ENCODE measurements at regions not wholly inside any gene's neighbourhood (a gene's known extent, or its start where the extent isn't known, plus 50 kb on each side); places are given as distances from the start of the nearest gene placed in this dataset.

DNA sequence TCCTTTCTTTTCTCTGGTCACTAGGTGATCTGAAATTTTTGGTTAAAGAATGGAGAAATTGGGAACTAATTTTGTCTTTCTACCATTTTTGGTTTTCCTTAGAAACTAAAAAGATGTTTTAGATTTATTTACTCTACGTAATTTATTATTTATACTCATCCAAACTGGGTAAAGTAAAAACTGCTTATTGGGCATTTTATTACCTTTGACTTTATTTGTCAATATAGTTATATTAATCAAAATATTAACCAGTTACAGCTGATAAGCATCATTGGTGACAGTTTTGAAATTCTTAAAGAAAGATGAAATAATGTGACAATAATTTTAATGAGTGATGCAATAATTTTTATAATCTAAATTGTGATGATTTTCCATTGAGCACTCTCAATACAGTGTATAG, 502.0 kb upstream of the RAG2 start:
- no peak for DNase-seq

DNA sequence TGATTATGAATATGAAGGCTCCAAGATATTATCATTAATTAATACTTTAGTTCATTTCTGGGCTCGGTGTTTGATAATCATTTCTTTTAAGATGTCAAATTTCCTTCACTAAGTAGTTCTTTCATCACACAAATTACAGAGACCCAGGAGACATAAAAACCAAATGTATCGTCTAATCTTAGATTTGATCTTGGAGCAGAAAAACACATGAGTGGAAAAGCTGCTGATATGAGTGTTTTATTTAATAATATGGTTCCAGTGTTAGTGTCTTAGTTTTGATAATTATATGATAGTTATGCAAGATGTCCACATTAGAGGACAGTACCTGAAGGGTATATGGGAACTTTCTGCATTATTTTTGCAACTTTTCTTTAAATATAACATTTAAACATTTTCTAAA, 494.5 kb upstream of the RAG2 start:
- DNase-seq, result no peak

DNA sequence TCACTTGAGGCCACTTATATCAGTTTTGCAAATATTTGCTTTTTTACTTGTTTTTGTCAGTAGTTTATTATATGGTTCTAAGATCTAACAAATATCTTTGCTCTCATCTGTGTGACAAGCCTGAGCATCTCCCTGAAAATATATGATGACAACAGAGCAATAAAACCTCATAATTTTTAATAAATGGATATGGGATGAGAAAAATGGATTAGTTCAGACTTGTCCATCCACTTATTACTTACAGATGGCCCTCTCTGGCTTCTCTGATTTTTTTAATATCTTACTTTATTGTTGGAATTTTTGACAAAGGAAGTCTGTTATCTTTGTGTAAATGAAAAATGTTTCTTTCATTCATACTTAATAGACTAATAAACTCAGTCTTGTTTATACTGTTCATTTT, 491.4 kb upstream of the RAG2 start:
- no peak for DNase-seq

DNA sequence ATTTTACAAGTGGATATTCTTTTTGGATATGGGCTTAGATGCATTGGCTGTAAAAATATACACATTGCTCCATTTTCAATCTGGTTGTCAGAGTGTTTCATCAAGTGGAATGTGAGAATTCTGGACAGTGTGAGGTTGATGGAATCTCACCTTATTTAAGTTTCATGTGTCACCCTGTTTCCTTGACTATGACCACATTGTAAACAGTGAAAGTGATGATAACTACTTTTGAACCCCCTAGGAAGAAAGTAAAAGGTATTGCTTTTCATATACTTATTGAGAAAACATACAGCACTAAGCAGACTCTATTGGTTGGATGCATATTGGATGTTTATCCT, 490.5 kb upstream of the RAG2 start:
- no peak for DNase-seq

DNA sequence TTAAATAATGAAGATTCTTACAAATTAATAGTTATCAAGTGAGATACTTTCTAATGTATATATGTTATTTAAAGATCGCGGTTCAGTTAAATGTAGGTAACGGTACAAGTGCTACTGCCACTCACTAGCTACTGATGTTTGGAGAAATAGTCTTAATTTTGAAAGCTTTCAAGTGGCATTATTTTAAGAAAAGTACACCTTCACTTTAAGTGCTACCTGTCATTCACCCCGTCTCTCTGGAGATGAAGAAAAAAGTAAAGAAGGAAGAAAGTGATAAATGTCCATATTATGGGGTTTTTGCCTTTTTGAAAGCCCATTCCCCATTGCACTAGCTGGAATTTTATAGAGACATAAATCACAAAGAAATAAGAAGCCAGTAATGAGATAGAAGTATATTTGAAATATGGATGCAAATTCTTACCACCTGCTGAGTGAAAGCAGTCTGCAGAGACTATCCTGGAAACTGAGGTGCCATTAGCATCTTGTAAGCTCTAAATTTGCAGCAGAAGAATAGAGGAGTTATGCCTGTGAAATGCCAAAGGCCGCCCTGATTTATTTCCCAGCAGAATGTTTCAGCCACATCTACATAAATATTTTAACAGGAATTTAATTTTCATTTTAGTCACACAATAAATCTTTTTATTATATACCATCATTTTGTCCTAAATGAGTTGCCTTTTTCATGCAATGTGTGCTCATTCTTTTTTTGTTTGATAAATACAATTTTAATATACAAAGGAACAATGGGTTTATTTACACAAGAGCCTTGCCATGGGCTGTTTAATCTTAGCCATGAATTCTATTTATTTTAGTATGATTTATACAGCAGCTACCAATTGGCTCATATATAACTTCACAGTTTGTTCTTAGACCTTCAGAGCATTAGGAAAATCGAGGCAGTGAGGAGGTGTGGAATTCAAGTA, 489.9 kb upstream of the RAG2 start:
- DNase-seq, result no peak

DNA sequence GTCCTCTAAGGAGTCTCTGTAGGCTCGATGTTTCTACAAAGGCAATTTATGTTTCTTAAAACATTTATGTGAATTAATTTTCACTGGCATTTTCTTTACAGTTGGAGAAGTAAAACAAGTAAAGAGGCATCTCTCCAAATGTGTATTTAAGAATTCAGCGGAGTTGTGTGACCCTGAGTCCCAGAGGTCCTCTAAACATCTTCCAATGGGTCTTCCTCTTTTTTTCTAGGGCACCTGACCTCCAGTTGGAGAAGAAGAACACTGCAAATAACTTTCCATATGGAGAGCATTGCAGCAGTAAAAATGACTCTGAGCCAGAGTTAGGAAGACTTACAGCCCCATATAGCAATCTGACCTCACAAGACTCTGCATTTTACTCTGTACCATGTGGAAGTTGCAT, 480.5 kb upstream of the RAG2 start:
- no peak for DNase-seq

DNA sequence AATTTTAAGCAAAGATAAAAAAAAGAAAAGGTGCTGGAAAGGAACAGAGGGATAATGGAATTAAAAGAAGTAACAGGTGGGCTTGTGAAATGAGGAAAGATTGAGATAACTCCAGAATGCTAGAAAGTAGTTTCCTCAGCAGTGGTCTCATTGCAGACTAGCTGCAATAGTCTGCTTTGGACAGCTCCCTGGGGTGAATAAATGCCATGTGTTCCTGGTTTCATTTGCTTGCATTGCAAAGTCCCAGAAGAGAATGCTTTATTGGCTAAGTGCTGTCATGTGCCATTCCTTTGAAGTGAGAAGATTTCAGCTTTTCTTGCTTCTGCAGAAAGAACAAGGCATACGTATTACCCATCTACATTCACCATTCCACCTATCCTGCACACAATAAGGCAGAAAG, 478.8 kb upstream of the RAG2 start:
- no peak for DNase-seq

DNA sequence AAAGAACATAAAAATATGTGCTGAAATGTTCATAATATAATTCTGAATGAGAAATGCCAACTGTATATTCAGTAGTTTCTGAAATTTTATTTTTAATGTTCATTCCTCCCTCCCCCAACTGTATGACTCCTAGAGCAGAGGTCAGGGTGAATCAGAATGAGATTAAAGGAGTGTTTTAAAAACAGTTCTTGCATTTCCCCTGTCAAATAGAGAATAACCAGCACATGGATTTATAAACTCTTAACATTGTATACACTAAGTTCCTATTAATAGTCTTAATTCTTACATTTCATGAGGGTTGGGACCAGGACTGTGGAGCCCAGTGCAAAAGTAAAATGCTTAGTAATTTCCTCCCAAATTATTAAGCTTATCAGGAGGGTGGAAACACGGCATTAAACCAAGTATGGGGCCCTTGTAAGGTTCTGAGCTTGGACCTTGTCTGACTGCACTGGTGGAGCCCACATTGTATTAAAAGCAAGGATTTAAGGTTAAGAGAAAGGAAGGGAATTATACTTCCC, 474.6 kb upstream of the RAG2 start:
- no peak for DNase-seq

DNA sequence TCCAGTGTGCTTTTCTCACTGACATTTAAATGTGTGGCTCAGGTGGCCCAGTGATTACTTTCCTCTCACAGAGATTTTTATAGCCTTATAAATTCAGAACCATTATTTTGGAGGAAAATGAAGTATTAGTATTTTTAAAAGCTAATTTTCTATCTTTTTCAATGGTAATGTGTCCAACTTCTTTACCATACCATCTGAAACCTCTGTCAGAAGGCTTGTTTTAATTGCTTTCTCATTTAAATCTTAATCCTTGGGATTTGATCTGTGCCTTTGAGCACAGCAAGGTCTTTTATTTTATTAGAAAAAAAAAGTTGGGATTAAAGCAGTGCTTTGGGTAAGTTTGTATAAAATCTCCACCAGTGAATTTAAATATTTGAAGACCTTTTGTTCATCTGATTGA, 452.3 kb upstream of the RAG2 start:
- DNase-seq, result no peak

DNA sequence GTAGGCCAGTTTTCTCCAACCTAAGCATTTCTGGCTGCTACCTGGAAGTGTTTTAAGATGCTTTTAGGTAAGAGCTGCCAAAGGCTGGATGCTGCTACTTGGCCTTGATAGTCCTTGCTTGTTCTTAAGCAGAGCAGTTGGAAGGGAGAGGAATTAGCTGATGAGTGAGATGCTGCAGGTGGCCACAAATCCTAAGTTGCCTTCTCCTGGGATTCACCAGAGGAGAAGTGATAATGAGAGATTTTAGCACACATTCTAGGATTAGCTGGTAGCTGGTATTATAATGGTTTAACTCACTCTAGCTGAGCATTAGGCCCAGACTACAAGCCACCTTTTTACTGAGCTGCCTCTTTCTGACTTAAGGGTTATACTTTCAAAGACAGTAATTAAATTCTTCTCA, 442.9 kb upstream of the RAG2 start:
- DNase-seq, result no peak

DNA sequence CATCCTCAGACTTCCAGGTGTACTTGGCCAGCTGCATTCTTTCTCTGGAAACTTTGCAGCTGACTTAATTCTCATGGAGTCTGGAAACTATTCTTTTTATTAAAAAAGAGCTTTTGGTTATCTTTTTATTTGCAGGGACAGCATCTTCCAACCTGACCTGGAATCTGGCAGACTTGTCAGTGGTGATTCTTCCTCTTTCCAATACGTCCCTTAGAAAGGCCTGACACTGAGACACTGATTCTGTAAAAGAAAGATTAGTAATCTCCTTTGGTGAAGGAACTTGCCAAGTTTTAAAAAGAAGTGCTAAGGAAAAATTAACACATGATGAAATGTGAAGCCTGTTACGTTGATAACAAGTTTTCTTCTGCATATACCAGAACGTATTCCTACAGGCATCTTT, 440.9 kb upstream of the RAG2 start:
- no peak for DNase-seq

DNA sequence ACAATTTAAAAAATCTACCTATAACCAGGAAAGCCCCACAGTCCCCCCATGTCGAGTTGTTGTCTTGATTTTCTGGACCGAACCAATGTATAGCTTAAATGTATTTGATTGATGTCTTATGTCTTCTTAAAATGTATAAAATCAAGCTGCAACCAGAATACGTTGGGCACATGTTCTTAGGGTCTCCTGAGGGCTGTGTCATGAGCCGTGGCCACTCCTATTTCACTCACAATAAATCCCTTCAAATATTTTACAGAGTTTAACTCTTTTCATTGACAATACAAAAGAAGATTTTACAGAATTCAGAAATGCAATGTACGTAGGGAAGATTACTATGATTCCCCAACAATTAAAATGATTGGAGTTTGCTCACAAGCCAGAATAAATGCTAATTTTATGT, 428.7 kb upstream of the RAG2 start:
- no peak for DNase-seq

DNA sequence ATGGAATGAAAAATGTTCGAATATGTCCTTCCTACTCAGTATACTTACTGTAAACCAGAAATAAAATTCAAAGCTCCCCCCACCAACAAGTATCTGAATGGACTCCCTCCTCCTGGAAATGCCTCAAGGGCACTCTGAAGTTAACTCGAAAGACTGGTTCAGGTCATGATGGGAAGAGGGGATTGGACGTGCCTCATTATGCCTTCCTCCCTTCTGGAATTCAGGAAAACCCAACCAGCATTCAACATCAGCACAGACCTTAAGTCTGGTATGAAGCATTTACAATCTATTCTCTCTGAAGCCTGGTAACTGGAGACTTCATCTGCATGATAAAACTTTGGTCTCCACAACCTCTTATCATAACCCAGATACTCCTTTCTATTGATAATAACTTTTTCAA, 428.3 kb upstream of the RAG2 start:
- DNase-seq, result no peak

DNA sequence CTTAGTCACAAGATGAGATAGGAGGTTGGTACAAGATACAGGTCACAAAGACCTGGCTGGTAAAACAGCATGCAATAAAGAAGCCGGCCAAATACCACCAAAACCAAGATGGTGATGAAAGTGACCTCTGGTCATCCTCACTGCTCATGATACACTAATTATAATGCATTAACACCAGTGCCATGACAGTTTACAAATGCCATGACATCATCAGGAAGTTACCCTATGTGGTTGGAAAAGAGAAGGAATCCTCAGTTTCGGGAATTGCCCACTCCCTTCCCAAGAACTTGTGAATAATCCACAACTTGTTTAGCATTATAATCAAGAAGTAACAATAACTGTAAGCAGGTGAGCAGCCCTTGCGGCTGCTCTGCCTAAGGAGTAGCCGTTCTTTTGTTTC, 408.5 kb upstream of the RAG2 start:
- no peak for DNase-seq

DNA sequence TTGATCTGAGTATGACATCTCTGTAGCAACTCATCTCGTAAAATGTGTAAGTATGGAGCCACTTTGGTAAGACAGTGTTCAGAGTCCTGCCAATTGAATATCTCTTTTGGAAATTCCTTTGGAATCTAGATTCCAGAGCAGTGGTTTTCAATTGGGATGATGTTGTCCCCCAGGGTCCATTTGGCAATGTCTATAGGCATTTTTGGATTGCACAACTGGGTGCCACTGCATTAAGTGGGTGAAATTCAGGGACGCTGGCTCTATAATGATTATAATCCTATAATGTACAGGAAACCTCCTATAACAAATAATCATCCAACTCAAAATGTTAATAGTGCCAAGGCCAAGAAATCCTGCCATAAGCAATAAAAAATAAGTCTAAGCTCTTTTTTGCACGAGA, 404.8 kb upstream of the RAG2 start:
- DNase-seq, result no peak

DNA sequence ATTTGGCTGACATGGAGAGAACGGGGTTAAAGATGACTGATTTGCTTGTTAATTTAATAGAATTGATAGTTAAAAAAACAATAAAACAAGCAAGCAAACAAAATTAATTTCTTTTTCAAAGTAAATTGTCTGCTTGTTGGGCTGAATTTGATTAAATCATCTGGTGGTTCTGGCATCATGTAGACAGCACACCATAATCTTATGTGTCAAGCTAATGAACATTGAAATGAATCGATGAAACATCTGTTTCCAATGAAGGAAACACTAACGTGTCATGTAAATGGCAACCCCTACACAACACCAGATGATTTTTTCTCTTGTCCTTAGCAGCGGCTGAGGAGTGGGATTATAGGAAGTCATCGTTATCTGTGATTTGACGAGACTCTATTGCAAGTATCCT, 399.6 kb upstream of the RAG2 start:
- DNase-seq, result no peak

DNA sequence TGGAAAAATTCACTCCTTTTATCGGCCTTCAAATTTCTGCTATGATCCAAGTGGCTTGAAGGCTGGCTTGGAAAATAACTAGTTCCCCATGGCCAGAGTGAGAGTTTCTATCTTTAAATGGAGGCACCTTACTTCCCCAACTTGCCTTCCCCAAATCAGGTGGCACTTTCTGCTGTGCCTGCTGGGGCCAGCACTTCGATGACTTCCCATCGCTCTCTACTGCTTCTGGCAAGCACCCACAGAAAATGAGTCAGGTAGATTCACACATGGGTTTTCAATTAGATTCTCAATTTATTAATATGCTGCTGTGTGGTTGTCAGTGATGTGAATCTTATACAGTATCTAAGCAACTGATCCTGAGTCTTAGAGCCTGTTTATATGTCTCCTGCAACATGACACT, 398.8 kb upstream of the RAG2 start:
- DNase-seq, result no peak

DNA sequence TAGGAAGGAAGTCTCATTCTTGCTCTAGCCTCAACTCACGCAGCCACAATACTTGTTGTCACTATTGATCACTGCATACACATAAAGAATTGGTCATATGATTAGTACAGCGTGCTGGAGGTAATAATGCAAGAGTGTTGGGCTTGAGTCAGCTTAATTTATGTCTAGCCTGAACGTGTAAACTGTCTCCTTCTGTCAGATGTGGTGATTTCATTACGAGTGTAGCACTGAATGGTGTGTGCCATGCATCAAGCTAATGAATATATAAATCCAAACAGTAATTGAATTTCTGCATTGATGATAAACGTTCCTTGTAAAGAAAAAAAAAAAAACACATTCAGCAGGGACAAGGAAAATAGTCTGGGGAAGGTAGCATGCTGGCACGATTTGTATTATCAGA, 396.2 kb upstream of the RAG2 start:
- DNase-seq, result no peak

DNA sequence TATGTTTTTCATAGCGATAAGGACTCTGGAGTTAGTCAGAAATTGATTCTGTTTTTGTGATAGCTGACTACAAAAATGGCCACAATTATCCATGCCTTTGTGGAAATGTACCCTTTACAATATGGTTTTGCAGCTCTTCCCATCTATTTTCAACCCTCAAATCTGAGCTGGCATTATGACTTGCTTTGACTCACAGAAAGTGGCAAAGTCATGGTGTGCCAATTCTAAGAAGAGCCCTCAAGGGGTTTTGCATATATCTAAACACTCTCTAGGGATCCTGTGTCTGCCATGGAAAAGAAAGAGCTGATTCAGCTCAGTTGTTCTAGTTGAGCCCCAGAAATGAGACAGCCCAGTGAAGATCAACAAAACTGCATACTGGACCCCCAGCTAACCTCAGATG, 390.5 kb upstream of the RAG2 start:
- DNase-seq, result no peak

DNA sequence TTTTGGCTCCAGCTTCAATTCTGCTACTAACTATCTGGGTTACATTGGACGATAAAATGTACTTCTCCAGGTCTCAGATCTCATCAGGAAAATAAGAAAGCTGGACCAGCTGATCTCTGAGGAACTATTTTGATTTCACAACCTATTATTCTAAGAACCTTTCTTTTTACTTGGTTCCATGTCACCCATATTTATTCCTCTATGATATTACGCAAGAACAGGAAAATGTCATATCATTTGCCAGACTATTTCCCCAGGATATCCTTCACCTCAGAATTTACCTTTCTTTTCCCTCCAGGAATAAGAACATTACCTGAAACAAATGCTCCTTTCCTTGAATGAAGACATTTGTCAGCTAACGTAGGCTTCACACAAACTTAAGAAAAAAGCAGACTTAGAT, 387.5 kb upstream of the RAG2 start:
- DNase-seq, result no peak

DNA sequence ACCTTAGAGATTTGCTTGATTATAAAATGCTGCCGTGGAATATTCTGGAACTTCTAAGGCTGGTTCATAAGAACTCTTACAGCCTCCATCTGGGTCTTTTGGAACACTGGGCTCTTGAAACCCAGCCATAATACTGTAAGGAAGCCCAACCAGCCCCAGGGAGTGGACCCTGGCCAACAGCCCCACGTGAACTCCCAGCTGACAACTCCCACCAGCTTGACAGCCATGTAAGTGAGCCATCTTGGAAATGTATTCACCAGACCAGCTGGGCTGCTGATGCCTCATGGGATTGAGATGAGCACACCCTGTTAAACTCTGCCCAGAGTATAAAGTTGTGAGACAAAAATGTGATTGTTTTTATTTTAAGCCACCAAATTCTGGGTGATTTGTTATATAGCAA, 378.7 kb upstream of the RAG2 start:
- DNase-seq, result no peak

DNA sequence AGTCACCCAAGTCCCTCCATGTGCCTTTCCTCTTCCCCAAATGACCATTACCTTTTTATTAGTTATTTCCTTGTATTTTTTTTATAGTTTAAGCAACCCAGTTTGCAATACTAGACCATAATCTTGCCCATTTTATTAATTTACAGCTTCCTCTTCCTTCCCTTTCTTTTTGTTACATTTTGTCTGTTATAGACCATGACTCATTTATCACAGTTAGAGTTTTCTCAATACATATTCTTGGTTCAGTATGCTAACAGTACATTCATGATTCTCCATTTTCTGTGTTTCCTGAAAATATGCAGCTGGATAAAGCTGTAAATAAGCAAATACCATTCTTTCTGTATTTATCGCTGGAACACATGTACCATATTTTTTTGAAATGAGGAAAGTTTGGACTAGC, 376.7 kb upstream of the RAG2 start:
- DNase-seq, result no peak

DNA sequence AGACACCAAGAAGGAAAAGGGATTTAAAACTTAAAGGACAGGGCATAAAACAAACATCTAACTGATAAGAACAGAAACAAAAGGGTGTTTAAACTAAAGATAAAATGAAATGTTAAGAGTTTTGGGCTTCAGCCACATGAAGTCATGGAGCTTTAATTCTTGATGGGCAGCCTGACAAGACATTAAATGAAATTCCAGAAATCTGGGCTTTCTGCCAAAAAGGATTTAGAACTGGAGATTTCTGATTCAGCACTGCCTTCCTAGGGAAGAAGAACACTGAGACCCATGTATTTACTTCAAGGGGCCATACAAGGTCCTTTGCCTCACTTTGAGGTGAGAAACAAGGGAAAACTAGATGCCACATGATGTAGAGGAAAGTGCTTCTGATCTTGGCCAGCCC, 355.9 kb upstream of the RAG2 start:
- no peak for DNase-seq

DNA sequence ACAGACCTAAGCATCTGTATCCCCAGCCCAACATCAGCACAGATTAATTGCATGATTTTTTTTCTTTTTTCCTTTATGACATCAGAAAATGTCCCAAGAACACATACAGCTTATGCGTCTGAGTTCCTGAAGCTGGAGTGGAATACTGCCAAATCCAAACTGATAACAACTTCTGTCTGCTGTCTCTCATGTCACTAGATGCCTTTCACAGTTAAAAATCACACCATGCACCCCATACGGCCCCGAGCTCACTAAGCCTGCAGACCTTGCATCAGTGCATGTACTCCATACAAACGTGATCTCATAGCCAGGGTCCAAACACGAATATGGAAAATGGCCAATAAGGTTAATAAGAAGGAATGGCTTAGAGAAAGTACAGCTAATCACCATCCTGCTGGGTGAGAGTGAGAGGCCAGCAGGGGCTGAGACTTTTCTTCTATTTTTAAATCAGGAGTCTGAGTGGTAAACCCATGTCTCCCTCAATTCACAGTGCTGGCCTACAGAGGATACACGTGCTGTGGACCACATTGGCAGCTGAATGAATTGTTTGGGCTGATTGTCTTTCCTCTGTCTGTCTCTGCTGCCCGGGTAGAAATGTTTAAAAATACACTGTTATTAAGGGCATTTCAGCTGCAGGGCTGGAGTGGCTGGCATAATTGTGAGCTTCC, 350.6 kb upstream of the RAG2 start:
- no peak for DNase-seq

DNA sequence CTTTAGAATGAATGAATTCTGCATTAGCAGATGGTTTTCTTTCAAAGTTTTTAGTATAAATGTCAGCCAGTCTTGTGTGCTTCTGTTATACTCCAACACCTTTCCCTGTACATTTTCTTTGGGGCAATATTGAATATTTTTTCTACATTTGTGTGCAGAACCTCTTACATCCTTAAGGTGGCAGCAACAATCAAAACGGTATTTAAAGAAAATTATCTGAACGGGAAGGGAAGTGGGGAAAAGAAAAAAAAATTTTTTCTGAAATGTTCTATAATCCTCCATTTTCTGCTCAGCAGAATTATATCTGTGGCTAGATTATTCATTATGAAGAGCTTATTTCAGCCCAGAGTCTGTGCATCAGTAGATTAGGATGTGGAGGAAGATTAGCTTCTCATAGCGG, 347.3 kb upstream of the RAG2 start:
- no peak for DNase-seq
